Heart right ventricle (tissue), 16 donors: ENCODE measurements at regions not wholly inside any gene's neighbourhood (a gene's known extent, or its start where the extent isn't known, plus 50 kb on each side); places are given as distances from the start of the nearest gene placed in this dataset.

Experiments
- ATAC-seq, 8 donors: fragments of 200-7000 bp; cut with Tn5 transposase; one replicate each; pipeline ENCODE4 v1.9.1; 2020; ENCODE audit warnings: mild to moderate bottlenecking in 8 of 8, moderate library complexity in 8 of 8, moderate number of reproducible peaks in 1 of 8
- DNase-seq, 2 donors: peaks; one replicate each; pipeline ENCODE4 v3.0.0-alpha.2; 2020
- H3K27ac ChIP-seq, 10 donors: fragments of 200-600 bp; sonication (generic) in 2 of 10; one replicate each; pipeline versions ENCODE4 v1.5.0 to v1.8.0; 2020 to 2022; ENCODE audit warnings: mild to moderate bottlenecking in 3 of 10
- H3K27me3 ChIP-seq, 7 donors: fragments of 200-600 bp; one replicate each; pipeline ENCODE4 v1.8.0; 2021 to 2022; ENCODE audit warnings: mild to moderate bottlenecking in 2 of 7
- H3K36me3 ChIP-seq, 9 donors: fragments of 200-600 bp; sonication (generic) in 1 of 9; one replicate each; pipeline versions ENCODE4 v1.5.0 to v1.8.0; 2020 to 2022; ENCODE audit warnings: mild to moderate bottlenecking in 2 of 9
- H3K4me1 ChIP-seq, 9 donors: fragments of 200-600 bp; sonication (generic) in 1 of 9; one replicate each; pipeline versions ENCODE4 v1.5.0 to v1.8.0; 2020 to 2022; ENCODE audit warnings: mild to moderate bottlenecking in 4 of 9
- H3K4me3 ChIP-seq, 10 donors: fragments of 200-600 bp; sonication (generic) in 2 of 10; one replicate each; pipeline versions ENCODE4 v1.5.0 to v1.8.0; 2020 to 2022; ENCODE audit warnings: mild to moderate bottlenecking in 7 of 10, moderate library complexity in 2 of 10
- H3K9me3 ChIP-seq, 11 donors: fragments of 200-600 bp in 10 of 11; sonication (generic) in 2 of 11; one replicate each; pipeline versions ENCODE4 v1.5.0 to v1.8.0; 2013 to 2022; ENCODE audit warnings: mild to moderate bottlenecking in 2 of 11, control low read depth in 1 of 11, moderate library complexity in 1 of 11
- WGBS, 2 donors: extraction: QIAGEN DNeasy Blood & Tissue Kit; methylation state at CpG; one replicate each; pipeline ENCODE4 v1.1.7; 2013; ENCODE audit warnings: inconsistent platforms in 1 of 2; 5-methylcytosine and 5-hydroxymethylcytosine counted together
- intact Hi-C, 10 donors: fragments of 100-400 bp; cut with DNase I; formaldehyde crosslinking; loops; one replicate each; pipeline versions ENCODE4 v1.11.1 to v1.14.2; 2022
- TF ChIP-seq, protein P1 (sequence below), 9 donors: fragments of 200-600 bp; sonication (generic) in 2 of 9; IDR thresholded peaks; one replicate each; pipeline versions ENCODE4 v1.5.0 to v1.8.0; 2021 to 2022; ENCODE audit warnings: antibody characterized with exemption in 9 of 9, mild to moderate bottlenecking in 5 of 9, moderate library complexity in 1 of 9
- donor health status: Arrhythmogenic right ventricular cardiomyopathy.
- donor health status: ischemic (EF 13 %, LVEDD 7.1; RV severe dilation, severe dysfunction).
- donor health status: healthy with polysubstance abuse.
- donor health status: DM: no; HTN: yes; CAD: no.
- donor health status: DM: no; HTN: no; CAD: no.
- donor health status: ischemic (EF 25% LVEDD 6.9; RV normal size, moderate dysfunction).
- donor health status: ischemic (EF 25% LVEDD 5.7; RV mildly dilated, moderate dysfunction).
- donor health status: healthy.
- donor health status: DM: yes; HTN: yes; CAD: no.
- donor health status: Ischemic cardiomyopathy.
- donor health status: ischemic (EF 35%, LVEDD 5.7; RV mildly dilated, moderate dysfunction).
- donor health status: nonischemic (EF 11% LVEDD 7.7; RV severe dilation, severe dysfunction).
- donor health status: DM: yes; HTN: yes; CAD: no.
- donor health status: PGD.
- donor health status: ischemic (EF 29% LVEDD 5.4; RV normal size, mild dysfunction).
- donor health status: nonischemic (EF 23%, LVEDD 6.1; RV moderate dilation, normal function).

DNA sequence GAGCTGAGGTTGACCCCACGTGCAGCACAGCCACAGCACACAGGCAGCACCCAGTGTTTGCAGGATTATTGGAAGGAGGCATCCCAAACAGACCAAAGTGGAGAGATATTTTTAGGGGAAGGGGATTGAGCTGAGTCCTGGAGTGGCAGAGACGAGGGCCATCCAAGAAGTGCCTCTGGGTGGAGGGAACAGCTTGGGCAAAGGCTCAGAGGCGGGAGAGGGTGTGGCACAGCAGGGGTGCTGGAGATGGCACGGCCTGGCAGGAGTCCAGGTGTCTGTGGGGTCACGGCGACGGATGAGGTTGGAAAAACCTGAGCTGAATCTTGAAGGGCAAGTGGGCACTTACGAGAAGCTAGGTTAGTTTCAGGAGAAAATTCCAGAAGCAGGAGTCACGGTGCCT, 60.6 kb downstream of the INHBB start:
- ATAC-seq (no peak), DNase-seq (no peak)
- H3K9me3 ChIP-seq = peaks cover 0 to 38% (median 19%) of the 10 kb centered on the region in 11 donors
- no peak overlapping the region for H3K27ac ChIP-seq
- H3K27me3 ChIP-seq = peaks cover 0 to 5% (median 0%) of the 10 kb centered on the region in 7 donors
- intact Hi-C loops = no loop called here
- WGBS, 2 donors = 78 to 85% methylated on average over 9 of the region's 9 CpGs
- TF ChIP-seq, protein P1, sequence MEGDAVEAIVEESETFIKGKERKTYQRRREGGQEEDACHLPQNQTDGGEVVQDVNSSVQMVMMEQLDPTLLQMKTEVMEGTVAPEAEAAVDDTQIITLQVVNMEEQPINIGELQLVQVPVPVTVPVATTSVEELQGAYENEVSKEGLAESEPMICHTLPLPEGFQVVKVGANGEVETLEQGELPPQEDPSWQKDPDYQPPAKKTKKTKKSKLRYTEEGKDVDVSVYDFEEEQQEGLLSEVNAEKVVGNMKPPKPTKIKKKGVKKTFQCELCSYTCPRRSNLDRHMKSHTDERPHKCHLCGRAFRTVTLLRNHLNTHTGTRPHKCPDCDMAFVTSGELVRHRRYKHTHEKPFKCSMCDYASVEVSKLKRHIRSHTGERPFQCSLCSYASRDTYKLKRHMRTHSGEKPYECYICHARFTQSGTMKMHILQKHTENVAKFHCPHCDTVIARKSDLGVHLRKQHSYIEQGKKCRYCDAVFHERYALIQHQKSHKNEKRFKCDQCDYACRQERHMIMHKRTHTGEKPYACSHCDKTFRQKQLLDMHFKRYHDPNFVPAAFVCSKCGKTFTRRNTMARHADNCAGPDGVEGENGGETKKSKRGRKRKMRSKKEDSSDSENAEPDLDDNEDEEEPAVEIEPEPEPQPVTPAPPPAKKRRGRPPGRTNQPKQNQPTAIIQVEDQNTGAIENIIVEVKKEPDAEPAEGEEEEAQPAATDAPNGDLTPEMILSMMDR (IDR thresholded peaks at IDR 0.05) = no peak
- H3K4me3 ChIP-seq = no peak overlapping the region
- H3K4me1 ChIP-seq = no peaks in the 10 kb centered on the region
- H3K36me3 ChIP-seq = no peaks in the 10 kb centered on the region

DNA sequence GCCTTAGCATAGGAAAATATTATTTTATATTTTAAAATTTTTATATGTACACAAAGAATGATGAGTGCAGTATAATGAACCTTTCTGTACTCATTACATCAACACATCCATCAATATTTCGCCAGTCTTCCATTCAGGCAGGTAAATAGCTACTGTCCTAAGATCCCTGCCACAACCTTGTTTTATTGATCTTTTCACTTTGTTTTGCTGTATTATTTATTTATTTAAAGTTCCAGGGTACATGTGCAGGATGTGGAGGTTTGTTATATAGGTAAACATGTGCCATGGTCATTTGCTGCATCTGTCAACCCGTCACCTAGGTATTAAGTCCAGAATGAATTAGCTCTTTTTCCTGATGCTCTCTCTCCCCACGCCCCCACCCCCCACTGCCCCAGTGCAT, 64.6 kb downstream of the INHBB start:
- TF ChIP-seq, protein P1 (IDR thresholded peaks at IDR 0.05) = no peak
- ATAC-seq (no peak), DNase-seq (no peak)
- Histone ChIP-seq H3K36me3 (no peaks in the 10 kb centered on the region), H3K4me3 (no peak overlapping the region), H3K9me3 (peaks cover 0 to 45% (median 19%) of the 10 kb centered on the region in 11 donors), H3K27me3 (peaks cover 0 to 5% (median 0%) of the 10 kb centered on the region in 7 donors), H3K27ac (no peak overlapping the region), H3K4me1 (no peaks in the 10 kb centered on the region)
- intact Hi-C loops = no loop called here
- 76 to 81% methylated on average over 3 of the region's 3 CpGs for WGBS, 2 donors

DNA sequence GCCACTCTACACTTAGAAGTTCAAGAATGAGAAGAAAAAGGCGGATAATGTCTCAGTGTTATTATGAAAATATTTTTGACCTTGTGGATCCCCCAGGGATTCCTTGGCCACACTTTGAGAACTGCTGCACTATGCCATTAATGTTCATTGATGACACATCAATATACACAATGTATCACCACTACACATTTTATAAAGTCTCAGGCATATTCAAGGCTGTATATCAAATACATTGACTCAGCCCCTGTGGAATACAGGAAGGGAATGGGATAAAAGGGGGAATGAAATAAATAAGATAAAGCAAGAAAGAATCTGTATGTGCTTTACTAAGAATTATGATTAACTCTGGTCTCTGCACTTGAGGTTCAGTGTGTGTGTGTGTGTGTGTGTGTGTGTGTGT, 69.1 kb downstream of the INHBB start:
- no peak for ATAC-seq
- intact Hi-C loops = no loop called here
- Histone ChIP-seq H3K9me3 (peaks cover 0 to 23% (median 2%) of the 10 kb centered on the region in 11 donors), H3K4me3 (no peak overlapping the region), H3K27me3 (peaks cover 0 to 5% (median 0%) of the 10 kb centered on the region in 7 donors), H3K4me1 (peaks cover 0 to 12% (median 0%) of the 10 kb centered on the region in 9 donors), H3K27ac (no peak overlapping the region), H3K36me3 (no peaks in the 10 kb centered on the region)
- no peak for DNase-seq
- TF ChIP-seq, protein P1 (IDR thresholded peaks at IDR 0.05) = no peak
- 91 to 95% methylated on average over 1 of the region's 1 CpG for WGBS, 2 donors

DNA sequence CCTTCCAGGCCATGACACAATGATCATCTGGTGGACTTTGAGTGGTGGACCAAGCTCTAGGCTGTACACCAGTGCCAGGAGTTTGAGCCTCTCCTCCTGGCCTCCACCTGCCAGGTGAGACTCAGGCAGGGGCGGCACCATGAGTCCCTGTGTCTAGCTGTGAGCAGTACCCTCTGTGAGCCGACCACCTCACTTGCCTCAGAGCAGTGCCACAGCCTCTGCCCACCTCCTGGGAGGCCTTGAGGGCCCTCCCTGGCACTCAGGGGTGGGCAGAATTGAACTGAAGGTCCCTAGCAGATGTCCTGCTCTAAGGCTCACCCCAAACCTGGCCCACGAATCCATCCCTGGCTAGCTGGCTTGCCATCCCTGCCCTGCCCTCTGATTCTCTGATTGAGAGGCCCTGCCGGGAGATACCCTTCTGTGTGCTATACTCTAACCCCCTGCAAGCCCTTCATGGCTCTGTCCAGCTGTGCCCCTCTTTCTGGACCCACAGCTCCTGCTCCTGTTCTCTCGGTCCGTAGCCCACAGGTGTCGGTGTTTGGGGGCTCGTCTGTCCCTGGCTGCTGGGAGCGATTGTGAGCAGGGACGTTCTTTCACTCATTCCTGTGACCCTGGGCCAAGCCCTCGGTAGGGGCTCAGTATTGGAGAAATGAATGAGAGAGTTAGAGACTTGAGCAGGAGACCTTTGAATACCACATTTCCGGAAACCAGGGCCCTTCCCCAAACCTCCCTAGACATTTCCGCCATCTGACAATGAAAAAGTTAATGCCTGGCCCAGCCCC, 70.0 kb downstream of the INHBB start:
- Histone ChIP-seq H3K9me3 (peaks cover 0 to 15% (median 0%) of the 10 kb centered on the region in 11 donors), H3K4me3 (no peak overlapping the region), H3K27ac (no peak overlapping the region), H3K36me3 (no peaks in the 10 kb centered on the region), H3K4me1 (peaks cover 0 to 12% (median 0%) of the 10 kb centered on the region in 9 donors), H3K27me3 (peaks cover 0 to 10% (median 0%) of the 10 kb centered on the region in 7 donors)
- WGBS, 2 donors = 91 to 94% methylated on average over 13 of the region's 13 CpGs
- DNase-seq (no peak), ATAC-seq (peak in 1 of 8 donors; percentile 40)
- intact Hi-C loops = no loop called here
- TF ChIP-seq, protein P1 (IDR thresholded peaks at IDR 0.05) = no peak
